GM18508 (cell line): ENCODE measurements at regions not wholly inside any gene's neighbourhood (a gene's known extent, or its start where the extent isn't known, plus 50 kb on each side); places are given as distances from the start of the nearest gene placed in this dataset.

Source experiments
- ATAC-seq: cut with Tn5 transposase; IDR thresholded peaks from one replicate; pipeline ENCODE4 v1.9.1; 2021; ENCODE audit warnings: moderate number of reproducible peaks; ENCODE audit not compliant: insufficient read depth, unreplicated experiment

DNA sequence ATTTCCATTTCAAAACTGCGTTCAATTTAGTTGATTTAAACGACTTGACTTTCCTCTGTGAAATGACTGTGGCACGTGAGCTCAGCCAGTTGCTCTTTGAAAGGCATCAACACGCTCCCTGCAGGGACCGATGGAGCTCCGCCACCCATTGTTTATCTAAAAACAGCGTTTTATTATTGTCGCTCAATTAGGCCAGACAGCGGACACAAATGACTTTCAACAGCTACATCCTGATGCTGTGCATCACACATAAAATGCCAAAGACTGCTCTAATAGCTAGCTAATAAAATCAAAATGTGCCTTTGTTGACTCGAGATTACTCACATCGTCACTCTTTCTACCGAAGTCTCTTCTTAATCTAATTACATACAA lies 332.5 kb downstream of the CD83 start:
- ATAC-seq = no peak

DNA sequence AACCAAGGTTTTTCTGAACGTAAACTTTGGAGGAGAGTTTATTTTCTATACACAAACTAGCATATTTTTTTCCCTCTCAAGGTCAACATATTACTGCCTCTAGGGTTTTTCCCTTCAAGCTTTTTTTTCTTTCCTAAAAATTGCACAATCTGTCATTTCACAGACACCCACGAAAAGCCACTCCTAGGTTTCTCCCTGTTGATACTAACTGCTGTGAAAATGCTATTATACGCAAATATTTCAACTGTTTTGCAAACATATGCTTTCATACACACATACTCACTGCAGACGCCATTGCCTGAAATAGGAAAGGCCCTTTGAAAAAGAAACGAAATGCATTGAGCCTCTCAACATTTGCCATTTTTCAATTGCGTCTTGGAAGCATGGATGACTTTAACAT lies 333.0 kb downstream of the CD83 start:
- no peak for ATAC-seq

DNA sequence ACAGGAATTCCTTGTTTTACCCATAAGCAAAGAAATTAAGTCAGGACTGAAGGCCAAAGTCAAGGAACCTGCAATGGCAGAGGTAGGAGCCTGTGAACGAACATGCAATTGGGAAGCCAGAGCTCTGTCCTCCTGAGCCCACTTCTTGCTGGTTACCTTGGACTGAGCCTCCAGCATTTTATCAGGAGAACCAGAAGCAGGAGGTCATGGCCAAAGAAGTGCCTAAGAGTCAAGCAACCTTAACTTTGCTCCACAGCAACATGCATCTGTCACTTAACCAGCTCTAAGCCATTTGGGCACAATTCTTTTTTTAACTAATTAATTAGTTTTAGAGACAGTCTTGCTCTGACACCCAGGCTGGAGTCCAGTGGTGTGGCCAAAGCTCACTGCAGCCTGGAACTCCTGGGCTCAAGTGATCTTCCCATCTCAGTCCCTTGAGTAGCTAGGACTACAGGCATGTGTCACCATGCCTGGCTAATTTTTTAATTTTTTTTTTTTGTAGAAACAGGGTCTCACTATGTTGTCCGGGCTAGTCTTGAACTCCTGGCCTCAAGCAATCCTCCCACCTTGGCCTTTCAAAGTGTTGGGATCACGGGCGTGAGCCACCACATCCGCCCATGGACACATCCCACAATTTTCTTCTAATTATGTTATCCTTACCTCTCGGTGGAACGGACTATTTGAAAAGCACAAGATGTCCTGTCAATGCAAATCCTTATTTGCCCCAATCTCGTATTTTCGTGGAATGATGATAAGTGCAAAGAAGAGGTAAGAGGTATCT lies 334.2 kb downstream of the CD83 start:
- no peak for ATAC-seq

DNA sequence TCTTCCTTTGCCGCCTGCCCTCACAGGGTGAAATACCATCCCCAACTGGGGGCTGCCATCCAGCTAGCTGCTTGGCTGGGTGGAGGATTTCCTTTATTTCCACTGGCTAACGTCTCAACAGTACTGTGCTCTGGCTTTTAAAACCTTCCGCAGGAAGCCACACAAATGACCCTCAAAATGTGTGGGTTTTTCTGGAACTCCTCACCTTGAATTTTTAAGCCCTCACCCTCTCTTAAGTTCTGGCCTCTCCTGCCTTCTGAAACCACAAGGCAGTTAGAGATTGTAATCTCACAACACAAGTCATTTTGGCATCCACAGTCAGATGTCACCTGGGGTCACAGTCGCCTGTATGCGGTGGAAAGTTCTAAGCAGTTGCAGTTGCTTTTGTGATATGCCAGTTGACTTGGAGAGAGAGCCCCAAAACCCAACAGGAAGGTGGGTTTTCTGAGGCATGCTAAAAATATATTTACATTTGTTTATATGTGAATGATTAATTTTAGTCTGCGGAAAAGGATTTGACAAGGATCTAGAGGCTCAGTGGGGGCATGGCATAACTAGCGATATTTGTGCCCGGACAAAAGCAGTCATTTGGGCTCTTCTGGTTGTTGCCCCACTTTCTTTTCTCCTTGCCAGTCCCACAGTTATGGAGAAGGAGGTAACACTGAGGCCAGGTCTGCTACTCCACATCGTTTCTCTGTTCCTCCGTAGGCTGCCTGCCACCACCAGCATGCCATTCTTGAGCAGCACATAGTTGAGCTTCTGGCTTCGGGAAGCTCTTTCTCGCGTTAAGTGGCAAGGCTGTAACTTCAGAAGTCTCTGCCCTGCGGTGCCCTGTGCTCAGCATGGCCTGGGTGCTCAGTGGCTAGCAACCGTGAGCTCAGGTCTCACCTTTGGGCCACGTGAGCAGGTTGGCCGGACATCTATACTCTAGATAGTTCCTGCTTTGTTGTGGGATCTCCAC lies 335.3 kb downstream of the CD83 start:
- peak; percentile 77 for ATAC-seq

DNA sequence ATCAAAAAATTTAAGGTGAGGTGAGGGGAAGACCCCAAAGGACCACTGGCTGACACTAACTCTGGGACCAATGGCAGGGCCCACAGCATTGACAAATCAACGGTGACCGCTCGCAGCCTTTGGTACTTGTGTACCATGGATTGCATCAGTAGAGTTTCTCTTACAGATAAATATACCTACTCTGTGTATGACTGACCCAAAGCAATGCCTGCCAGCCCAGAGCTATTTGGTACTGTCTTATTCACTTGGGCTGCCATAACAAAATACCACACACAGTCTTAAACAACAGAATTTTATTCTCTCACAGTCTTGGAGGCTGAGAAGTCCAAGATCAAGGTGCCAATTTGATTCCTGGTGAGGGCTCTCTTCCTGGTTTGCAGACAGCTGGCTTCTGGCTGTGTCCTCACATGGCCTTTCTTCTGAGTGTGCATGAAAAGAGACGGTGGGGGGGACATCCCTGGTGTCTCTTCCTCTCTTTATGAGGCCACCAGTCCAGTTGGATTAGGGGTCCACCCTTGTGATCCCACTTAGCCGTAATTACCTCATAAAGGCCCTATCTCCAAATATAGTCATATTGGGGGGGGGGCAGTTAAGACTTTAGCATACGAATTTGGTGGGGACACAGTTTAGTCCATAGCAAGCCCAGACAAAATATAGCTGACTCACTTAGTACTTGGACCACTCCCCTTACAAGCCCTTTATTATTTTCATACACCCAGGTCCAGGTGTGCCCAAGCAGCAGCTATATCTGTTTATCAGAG lies 336.3 kb downstream of the CD83 start:
- no peak for ATAC-seq

DNA sequence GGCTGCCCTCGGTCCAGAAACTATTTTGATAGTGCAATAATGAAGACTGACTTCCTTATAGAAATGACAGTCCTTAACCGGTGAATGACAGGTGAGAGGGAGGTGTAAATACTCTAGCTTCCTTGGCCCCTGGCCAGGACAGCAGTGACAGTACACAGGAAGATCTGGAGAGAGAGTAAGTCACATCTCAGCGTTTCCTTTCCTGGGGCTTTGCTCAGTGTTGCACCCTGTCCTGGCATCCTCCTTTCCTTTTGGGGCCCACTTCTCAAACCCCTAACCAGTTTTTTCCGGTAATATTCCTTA lies 336.9 kb downstream of the CD83 start:
- no peak for ATAC-seq

DNA sequence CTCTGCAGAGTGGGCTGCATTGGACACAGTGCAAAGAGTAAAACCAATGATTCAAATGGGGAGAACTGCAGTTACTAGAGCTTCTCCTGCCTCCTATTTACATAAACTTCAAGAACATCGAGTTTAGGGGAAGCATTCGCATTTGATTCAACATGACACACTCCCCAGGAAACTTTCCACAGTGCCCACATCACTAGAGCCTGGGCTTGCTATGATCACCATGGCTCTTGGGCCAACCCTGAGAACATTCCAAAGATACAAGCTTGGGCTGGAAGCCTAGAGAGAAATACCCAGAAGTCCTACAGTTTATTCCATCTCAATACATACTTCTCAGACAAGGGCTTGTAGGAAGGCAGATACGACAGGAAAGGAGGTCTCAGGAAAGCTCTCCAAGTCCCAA lies 337.9 kb downstream of the CD83 start:
- no peak for ATAC-seq

DNA sequence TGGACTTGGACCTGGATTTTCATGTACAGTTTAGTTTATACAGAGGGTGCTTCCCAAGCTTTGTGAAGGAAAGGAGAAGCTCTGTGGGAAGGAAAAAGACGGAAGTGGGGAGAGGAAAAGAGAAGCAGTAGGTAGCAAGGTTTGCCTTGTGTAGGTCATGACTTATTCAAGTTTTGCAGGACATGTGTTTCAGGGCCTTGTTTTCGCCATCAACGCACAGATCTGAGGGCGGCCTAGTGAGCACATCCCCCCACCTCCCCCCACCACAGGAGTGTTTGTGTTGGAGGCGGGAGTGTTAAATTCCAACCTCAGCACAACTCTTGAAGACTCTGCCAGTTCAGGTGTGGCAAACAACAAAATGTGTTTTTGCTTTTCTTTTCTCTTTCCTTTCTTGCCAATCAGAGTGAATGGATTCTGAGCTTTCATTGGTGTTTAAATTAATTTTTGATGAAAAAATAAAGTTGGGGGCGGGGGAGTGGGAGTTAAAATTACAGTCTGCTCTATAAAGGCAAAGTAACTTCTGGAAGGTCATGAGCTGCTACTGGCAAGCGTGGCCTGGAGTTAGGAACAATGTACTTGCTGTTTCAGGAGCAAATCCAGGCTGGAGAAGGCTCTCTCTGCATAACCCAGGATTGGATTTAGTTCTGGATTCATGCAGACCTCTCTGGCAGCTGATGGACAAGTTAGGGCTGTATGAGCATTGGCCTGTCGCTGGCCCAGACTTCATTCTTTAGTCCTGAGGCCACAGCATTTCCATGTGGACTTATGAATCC lies 338.5 kb downstream of the CD83 start:
- ATAC-seq = no peak

DNA sequence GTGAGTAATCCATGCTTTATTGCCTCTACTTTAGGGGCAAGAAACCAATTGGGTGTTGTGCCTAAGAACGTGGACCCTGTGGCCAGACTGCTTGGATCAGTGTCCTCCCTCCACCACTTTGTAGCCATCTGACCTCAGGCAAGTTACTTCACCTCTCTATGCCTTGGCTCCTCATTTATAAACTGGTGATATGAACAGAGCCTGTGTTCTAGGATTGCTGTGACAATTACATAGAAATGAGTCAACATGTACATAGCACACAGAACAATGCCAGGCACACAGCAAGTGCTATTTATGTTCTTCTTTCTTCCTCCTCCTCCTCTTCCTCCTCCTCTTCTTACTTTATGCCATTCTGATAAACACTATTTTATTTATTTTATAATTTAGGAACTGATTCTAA lies 339.4 kb downstream of the CD83 start:
- no peak for ATAC-seq

DNA sequence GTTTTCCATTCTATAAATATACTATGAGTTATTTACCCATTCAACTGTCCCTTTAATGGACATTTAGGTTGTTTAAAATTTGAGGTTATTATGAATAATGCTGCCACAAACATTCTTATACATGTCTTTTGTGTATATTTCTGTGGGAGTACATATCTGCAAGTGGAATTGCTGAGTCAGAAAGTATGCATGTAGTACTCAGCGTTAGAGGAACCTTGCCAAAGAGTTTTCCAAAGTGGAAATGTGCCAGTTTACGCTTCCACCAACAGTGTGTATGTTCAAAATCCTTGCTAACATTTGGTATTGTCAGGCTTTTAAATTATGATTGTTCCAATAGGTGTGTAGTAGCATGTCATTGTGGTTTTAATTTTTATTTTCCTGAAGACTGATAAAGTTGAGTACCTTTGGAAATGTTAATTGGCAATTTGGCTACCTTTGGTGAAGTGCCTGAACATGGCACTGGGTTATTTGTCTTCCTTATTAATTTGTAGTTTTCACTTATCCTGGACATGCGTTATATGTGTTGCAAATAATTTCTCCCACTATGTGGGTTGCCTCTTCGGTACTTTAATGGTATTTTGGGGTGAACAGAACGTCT lies 341.2 kb downstream of the CD83 start:
- no peak for ATAC-seq

DNA sequence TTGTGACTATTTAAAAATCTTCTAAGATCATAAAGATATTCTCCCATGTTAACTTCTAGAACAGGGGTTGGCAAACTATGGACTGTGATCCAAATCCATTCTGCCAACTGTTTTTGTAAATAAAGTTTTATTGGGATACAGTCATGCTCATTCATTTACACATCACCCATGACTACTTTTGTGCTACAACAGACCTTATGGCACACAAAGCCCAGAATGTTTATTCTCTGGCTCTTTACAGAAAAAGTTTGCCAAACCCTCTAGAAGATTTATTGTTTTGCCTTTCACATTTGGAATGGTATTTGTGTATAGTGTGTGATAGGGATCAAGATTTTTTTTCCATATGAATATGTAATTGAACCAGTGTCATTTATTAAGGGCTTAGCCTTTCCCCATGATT lies 341.7 kb downstream of the CD83 start:
- ATAC-seq = no peak

DNA sequence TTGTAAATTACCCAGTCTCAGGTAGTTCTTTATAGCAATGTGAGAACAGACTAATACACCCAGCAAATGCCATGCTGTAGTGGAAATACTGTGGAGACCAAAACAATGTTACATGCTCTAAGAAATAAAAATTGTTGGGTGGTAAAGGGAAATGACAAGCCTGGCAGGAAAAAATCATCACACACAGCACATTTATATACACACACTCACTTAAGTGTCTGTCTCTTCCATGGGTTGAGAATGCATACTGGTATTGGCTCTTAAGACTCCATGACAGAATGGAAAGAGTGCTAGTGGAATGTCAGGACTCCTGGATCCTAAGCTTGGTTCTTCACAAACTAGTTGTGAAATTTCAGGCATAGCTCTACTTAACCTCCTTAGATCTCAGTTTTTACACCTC lies 343.0 kb downstream of the CD83 start:
- no peak for ATAC-seq

DNA sequence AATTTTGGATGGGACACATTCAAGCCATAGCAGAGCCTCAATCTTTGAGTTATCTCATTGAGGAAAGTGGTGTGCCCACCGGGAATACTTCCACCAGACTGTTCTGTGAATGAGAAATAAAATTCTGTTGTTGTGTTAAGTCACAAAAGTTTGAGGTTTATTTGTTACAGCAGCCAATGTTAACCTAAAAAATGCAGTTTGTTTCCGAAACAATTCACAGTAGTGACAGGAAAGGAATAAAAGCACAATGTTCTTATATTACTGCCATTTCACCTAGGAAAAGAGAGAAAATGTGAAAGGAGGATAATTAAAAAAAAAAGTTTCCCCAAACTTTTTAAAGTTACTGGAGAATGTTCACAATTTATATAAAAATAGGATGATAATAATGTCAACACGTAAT lies 344.6 kb downstream of the CD83 start:
- ATAC-seq = no peak

DNA sequence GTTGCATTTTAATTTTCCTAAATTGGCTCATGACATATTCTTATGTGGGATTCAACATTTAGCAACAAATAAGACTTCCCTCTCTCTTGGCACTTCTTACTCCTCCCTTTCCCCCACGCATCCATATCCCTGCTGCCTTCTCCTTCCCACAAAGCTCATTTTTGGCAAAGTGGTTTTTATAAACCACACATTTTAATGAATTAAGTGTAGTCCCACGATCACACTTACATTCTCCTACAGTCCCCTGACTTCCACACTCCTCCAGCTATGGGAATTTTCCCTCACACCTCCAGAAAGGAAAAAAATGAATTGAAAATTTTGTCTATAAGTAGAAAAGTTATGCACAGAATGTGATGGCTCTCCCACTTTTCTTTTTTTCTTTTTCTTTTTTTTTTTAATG lies 345.0 kb downstream of the CD83 start:
- no peak for ATAC-seq

DNA sequence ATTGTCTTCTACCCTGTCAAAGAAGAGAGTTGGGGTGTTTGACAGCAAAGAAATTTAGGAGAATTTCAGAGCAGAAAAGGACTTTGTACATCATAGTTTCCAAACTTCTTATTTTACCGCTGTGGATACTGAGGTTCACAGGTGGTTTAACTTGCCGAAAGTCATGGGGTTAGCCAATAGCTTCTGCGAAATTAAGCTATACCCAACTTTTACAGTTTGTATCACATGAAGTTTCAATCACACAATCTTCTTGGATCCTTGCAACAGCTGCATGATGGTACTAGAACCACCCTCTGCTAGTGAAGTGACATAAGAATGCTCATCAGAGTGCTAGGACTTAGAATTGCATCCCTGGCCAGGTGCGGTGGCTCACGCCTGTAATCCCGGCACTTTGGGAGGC lies 345.5 kb downstream of the CD83 start:
- no peak for ATAC-seq

DNA sequence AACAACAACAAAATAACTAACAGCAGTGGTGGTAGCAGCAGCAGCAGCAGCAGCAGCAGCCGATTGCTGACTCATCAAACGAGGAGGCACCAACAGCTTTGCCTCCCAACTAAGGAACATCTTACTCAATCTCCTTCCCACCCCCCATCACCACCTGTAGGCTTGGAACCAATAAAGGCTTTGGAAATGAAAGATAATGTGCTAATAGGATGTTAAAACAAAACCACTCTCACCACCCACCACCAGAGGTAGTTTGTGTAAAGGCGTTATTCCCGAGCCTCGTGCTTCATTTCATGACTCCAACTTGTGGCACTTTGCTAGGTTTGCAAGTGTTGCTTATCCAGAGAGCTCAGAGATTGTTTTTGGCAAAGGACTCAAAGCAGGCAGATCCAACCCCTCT lies 346.5 kb downstream of the CD83 start:
- ATAC-seq = no peak

DNA sequence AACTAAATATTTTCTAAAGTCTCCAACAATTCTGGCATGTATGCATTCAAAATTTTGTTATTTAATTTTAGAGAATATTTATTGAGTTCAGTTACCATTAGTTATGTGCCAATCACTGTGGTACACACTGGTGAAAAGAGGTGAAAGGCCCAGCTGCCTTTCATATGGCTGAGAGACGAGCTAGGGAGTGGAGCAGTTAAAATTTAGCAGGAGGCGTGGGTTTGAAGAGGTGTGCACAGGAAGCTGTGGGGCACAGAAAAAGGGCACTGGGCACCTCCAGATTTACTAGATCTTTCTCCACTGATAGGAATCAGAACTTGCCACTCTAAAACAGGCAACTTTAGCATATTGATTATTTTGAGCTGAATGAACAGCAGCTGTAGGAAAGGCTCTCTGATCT lies 347.1 kb downstream of the CD83 start:
- no peak for ATAC-seq

DNA sequence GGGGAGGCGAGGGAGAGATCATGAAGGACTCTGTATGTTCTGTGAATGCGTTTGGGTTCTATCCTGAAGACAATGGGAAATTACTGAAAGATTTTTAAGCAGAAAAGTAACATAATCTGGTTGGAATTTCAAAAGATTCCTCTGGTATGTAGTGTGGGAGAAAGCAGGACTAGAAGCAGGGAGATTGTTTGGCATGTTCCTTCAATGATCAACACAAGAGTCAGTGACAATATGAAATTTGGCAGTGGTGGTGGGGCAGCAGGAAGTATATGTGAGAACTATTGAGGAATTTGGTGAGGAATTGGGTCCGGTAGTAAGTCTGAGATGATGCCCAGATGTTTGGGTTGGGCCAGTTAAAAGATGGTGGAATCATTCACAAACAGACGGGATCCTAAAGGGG lies 348.7 kb downstream of the CD83 start:
- no peak for ATAC-seq

DNA sequence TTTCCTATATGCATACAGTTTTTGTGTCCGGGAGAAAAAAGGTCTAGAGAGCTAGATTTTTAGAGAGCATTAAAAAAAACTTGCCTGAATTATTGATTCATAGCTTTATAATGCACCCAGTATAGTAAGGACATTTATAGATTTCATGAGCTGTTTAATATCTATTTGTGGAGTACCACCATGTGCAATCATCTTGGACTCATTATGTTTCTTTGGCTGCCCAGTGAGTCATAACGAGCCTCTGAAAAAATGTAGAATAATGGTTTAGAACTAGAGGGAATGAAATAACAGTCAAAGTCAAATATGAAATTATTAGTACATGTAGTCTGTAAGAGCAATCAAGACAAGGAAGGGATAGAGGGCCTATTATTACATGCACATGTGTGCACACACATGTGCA lies 350.0 kb downstream of the CD83 start:
- ATAC-seq = no peak
